ENCODE measurements at regions not wholly inside any gene's neighbourhood (a gene's known extent, or its start where the extent isn't known, plus 50 kb on each side); places are given as distances from the start of the nearest gene placed in this dataset.

GRCh38 chr9:78453450-78453849 is 156.5 kb downstream of the PSAT1 start:
- ChIA-PET CTCF (no interaction called here), POLR2A (no interaction called here)
- WGBS (ENCODE audit: insufficient coverage): 95% methylated on average over 4 of the region's 7 CpGs
- H3K27ac ChIP-seq (ENCODE audit: insufficient read depth in 1 of 2, low read depth in 1 of 2, low read length in 2 of 2, poor library complexity in 1 of 2, severe bottlenecking in 2 of 2): no peak overlapping the region
- H3K36me3 ChIP-seq (ENCODE audit: control insufficient read depth in 4 of 4, insufficient read depth in 4 of 4, low read length in 3 of 4): no peaks in the 10 kb centered on the region
- DNase-seq: no peak
- no peaks in the 10 kb centered on the region for H3K4me1 ChIP-seq (ENCODE audit: control extremely low read depth in 1 of 4, control insufficient read depth in 4 of 4, insufficient read depth in 4 of 4, low read length in 3 of 4)
- H3K9me3 ChIP-seq (ENCODE audit: control extremely low read depth in 1 of 5, control insufficient read depth in 4 of 5, insufficient read depth in 2 of 5, low read depth in 1 of 5, low read length in 4 of 5): no peaks in the 10 kb centered on the region
- H3K4me3 ChIP-seq (ENCODE audit: control insufficient read depth in 1 of 7, extremely low read depth in 1 of 7, insufficient read depth in 4 of 7, low read depth in 2 of 7, low read length in 6 of 7): no peak overlapping the region
- H3K27me3 ChIP-seq (replicated peaks in 2 of 5; ENCODE audit: control insufficient read depth in 4 of 5, insufficient read depth in 5 of 5, low read length in 4 of 5): no peaks in the 10 kb centered on the region

- Histone ChIP-seq H3K36me3 (ENCODE audit: control insufficient read depth in 4 of 4, insufficient read depth in 4 of 4, low read length in 3 of 4) (no peaks in the 10 kb centered on the region), H3K27me3 (replicated peaks in 2 of 5; ENCODE audit: control insufficient read depth in 4 of 5, insufficient read depth in 5 of 5, low read length in 4 of 5) (no peaks in the 10 kb centered on the region), H3K4me3 (ENCODE audit: control insufficient read depth in 1 of 7, extremely low read depth in 1 of 7, insufficient read depth in 4 of 7, low read depth in 2 of 7, low read length in 6 of 7) (no peak overlapping the region), H3K4me1 (ENCODE audit: control extremely low read depth in 1 of 4, control insufficient read depth in 4 of 4, insufficient read depth in 4 of 4, low read length in 3 of 4) (no peaks in the 10 kb centered on the region), H3K27ac (ENCODE audit: insufficient read depth in 1 of 2, low read depth in 1 of 2, low read length in 2 of 2, poor library complexity in 1 of 2, severe bottlenecking in 2 of 2) (no peak overlapping the region), H3K9me3 (ENCODE audit: control extremely low read depth in 1 of 5, control insufficient read depth in 4 of 5, insufficient read depth in 2 of 5, low read depth in 1 of 5, low read length in 4 of 5) (peaks cover 0 to 3% (median 0%) of the 10 kb centered on the region in 5 experiments)
- DNase-seq: no peak
- WGBS (ENCODE audit: insufficient coverage): 100% methylated on average over 2 of the region's 2 CpGs
- POLR2A ChIA-PET: interaction anchor here (0.5 kb wide), 1 partner anchor 1286 kb away, joined by 3 read pairs; no protein-coding TSS in a partner anchor
- CTCF ChIA-PET: interaction anchor here (1.1 kb wide), 1 partner anchor 13 kb away, joined by 3 read pairs; no protein-coding TSS in a partner anchor
Measured at GRCh38 chr9:78462611-78463010, 165.7 kb downstream of the PSAT1 start.

GRCh38 chr9:78463750-78464149 is 166.8 kb downstream of the PSAT1 start:
- CTCF ChIA-PET: interaction anchor here (1.2 kb wide), 1 partner anchor 9 kb away, joined by 3 read pairs; no protein-coding TSS in a partner anchor

GRCh38 chr9:78468231-78468630 is 171.3 kb downstream of the PSAT1 start:
- no peaks in the 10 kb centered on the region for H3K36me3 ChIP-seq (ENCODE audit: control insufficient read depth in 4 of 4, insufficient read depth in 4 of 4, low read length in 3 of 4)
- H3K9me3 ChIP-seq (ENCODE audit: control extremely low read depth in 1 of 5, control insufficient read depth in 4 of 5, insufficient read depth in 2 of 5, low read depth in 1 of 5, low read length in 4 of 5): no peaks in the 10 kb centered on the region
- no peaks in the 10 kb centered on the region for H3K27me3 ChIP-seq (replicated peaks in 2 of 5; ENCODE audit: control insufficient read depth in 4 of 5, insufficient read depth in 5 of 5, low read length in 4 of 5)
- no peak overlapping the region for H3K27ac ChIP-seq (ENCODE audit: insufficient read depth in 1 of 2, low read depth in 1 of 2, low read length in 2 of 2, poor library complexity in 1 of 2, severe bottlenecking in 2 of 2)
- H3K4me3 ChIP-seq (ENCODE audit: control insufficient read depth in 1 of 7, extremely low read depth in 1 of 7, insufficient read depth in 4 of 7, low read depth in 2 of 7, low read length in 6 of 7): no peak overlapping the region
- peak in 2 of 3 donors; percentile 20 to 37 for DNase-seq
- ChIA-PET CTCF (interaction anchor here (1.5 kb wide), 2 partner anchors 9 to 30 kb away, joined by 3 to 4 read pairs; no protein-coding TSS in a partner anchor), POLR2A (no interaction called here)
- 23% methylated on average over 4 of the region's 7 CpGs for WGBS (ENCODE audit: insufficient coverage)
- peaks cover 0 to 18% (median 0%) of the 10 kb centered on the region in 4 experiments for H3K4me1 ChIP-seq (ENCODE audit: control extremely low read depth in 1 of 4, control insufficient read depth in 4 of 4, insufficient read depth in 4 of 4, low read length in 3 of 4)

More at GRCh38 chr9:78463750-78464149, 166.8 kb downstream of the PSAT1 start:
- Histone ChIP-seq H3K9me3 (ENCODE audit: control extremely low read depth in 1 of 5, control insufficient read depth in 4 of 5, insufficient read depth in 2 of 5, low read depth in 1 of 5, low read length in 4 of 5) (peaks cover 0 to 3% (median 0%) of the 10 kb centered on the region in 5 experiments), H3K27ac (ENCODE audit: insufficient read depth in 1 of 2, low read depth in 1 of 2, low read length in 2 of 2, poor library complexity in 1 of 2, severe bottlenecking in 2 of 2) (no peak overlapping the region), H3K27me3 (replicated peaks in 2 of 5; ENCODE audit: control insufficient read depth in 4 of 5, insufficient read depth in 5 of 5, low read length in 4 of 5) (no peaks in the 10 kb centered on the region), H3K4me3 (ENCODE audit: control insufficient read depth in 1 of 7, extremely low read depth in 1 of 7, insufficient read depth in 4 of 7, low read depth in 2 of 7, low read length in 6 of 7) (no peak overlapping the region), H3K4me1 (ENCODE audit: control extremely low read depth in 1 of 4, control insufficient read depth in 4 of 4, insufficient read depth in 4 of 4, low read length in 3 of 4) (peaks cover 0 to 7% (median 0%) of the 10 kb centered on the region in 4 experiments), H3K36me3 (ENCODE audit: control insufficient read depth in 4 of 4, insufficient read depth in 4 of 4, low read length in 3 of 4) (no peaks in the 10 kb centered on the region)
- 100% methylated on average over 2 of the region's 3 CpGs for WGBS (ENCODE audit: insufficient coverage)
- POLR2A ChIA-PET: no interaction called here
- DNase-seq: no peak

- no peaks in the 10 kb centered on the region for H3K27me3 ChIP-seq (replicated peaks in 2 of 5; ENCODE audit: control insufficient read depth in 4 of 5, insufficient read depth in 5 of 5, low read length in 4 of 5)
- H3K27ac ChIP-seq (ENCODE audit: insufficient read depth in 1 of 2, low read depth in 1 of 2, low read length in 2 of 2, poor library complexity in 1 of 2, severe bottlenecking in 2 of 2): no peak overlapping the region
- no peaks in the 10 kb centered on the region for H3K9me3 ChIP-seq (ENCODE audit: control extremely low read depth in 1 of 5, control insufficient read depth in 4 of 5, insufficient read depth in 2 of 5, low read depth in 1 of 5, low read length in 4 of 5)
- ChIA-PET CTCF (interaction anchor here (1.5 kb wide), 2 partner anchors 8 to 31 kb away, joined by 3 to 4 read pairs; no protein-coding TSS in a partner anchor), POLR2A (no interaction called here)
- DNase-seq: no peak
- WGBS (ENCODE audit: insufficient coverage): no CpG with 5 or more reads among the region's 5 CpGs
- no peak overlapping the region for H3K4me3 ChIP-seq (ENCODE audit: control insufficient read depth in 1 of 7, extremely low read depth in 1 of 7, insufficient read depth in 4 of 7, low read depth in 2 of 7, low read length in 6 of 7)
- no peaks in the 10 kb centered on the region for H3K36me3 ChIP-seq (ENCODE audit: control insufficient read depth in 4 of 4, insufficient read depth in 4 of 4, low read length in 3 of 4)
- peaks cover 0 to 18% (median 0%) of the 10 kb centered on the region in 4 experiments for H3K4me1 ChIP-seq (ENCODE audit: control extremely low read depth in 1 of 4, control insufficient read depth in 4 of 4, insufficient read depth in 4 of 4, low read length in 3 of 4)
Measured at GRCh38 chr9:78468974-78469576, 172.2 kb downstream of the PSAT1 start.

GRCh38 chr9:78470216-78470615 is 173.3 kb downstream of the PSAT1 start:
- ChIA-PET POLR2A (no interaction called here), CTCF (interaction anchor here (0.7 to 0.9 kb wide), 2 partner anchors 30 to 32 kb away, joined by 3 read pairs; no protein-coding TSS in a partner anchor)
- Histone ChIP-seq H3K27ac (ENCODE audit: insufficient read depth in 1 of 2, low read depth in 1 of 2, low read length in 2 of 2, poor library complexity in 1 of 2, severe bottlenecking in 2 of 2) (no peak overlapping the region), H3K4me3 (ENCODE audit: control insufficient read depth in 1 of 7, extremely low read depth in 1 of 7, insufficient read depth in 4 of 7, low read depth in 2 of 7, low read length in 6 of 7) (no peak overlapping the region), H3K4me1 (ENCODE audit: control extremely low read depth in 1 of 4, control insufficient read depth in 4 of 4, insufficient read depth in 4 of 4, low read length in 3 of 4) (peaks cover 0 to 18% (median 0%) of the 10 kb centered on the region in 4 experiments), H3K36me3 (ENCODE audit: control insufficient read depth in 4 of 4, insufficient read depth in 4 of 4, low read length in 3 of 4) (no peaks in the 10 kb centered on the region), H3K27me3 (replicated peaks in 2 of 5; ENCODE audit: control insufficient read depth in 4 of 5, insufficient read depth in 5 of 5, low read length in 4 of 5) (no peaks in the 10 kb centered on the region), H3K9me3 (ENCODE audit: control extremely low read depth in 1 of 5, control insufficient read depth in 4 of 5, insufficient read depth in 2 of 5, low read depth in 1 of 5, low read length in 4 of 5) (peaks cover 0 to 1% (median 0%) of the 10 kb centered on the region in 5 experiments)
- no peak for DNase-seq

GRCh38 chr9:78470741-78471140 is 173.8 kb downstream of the PSAT1 start:
- Histone ChIP-seq H3K27me3 (replicated peaks in 2 of 5; ENCODE audit: control insufficient read depth in 4 of 5, insufficient read depth in 5 of 5, low read length in 4 of 5) (no peaks in the 10 kb centered on the region), H3K4me3 (ENCODE audit: control insufficient read depth in 1 of 7, extremely low read depth in 1 of 7, insufficient read depth in 4 of 7, low read depth in 2 of 7, low read length in 6 of 7) (no peak overlapping the region), H3K9me3 (ENCODE audit: control extremely low read depth in 1 of 5, control insufficient read depth in 4 of 5, insufficient read depth in 2 of 5, low read depth in 1 of 5, low read length in 4 of 5) (peaks cover 0 to 1% (median 0%) of the 10 kb centered on the region in 5 experiments), H3K4me1 (ENCODE audit: control extremely low read depth in 1 of 4, control insufficient read depth in 4 of 4, insufficient read depth in 4 of 4, low read length in 3 of 4) (peaks cover 0 to 18% (median 0%) of the 10 kb centered on the region in 4 experiments), H3K27ac (ENCODE audit: insufficient read depth in 1 of 2, low read depth in 1 of 2, low read length in 2 of 2, poor library complexity in 1 of 2, severe bottlenecking in 2 of 2) (no peak overlapping the region), H3K36me3 (ENCODE audit: control insufficient read depth in 4 of 4, insufficient read depth in 4 of 4, low read length in 3 of 4) (no peaks in the 10 kb centered on the region)
- ChIA-PET CTCF (interaction anchor here (0.7 to 0.9 kb wide), 2 partner anchors 31 to 33 kb away, joined by 3 read pairs; no protein-coding TSS in a partner anchor), POLR2A (no interaction called here)
- 86% methylated on average over 2 of the region's 5 CpGs for WGBS (ENCODE audit: insufficient coverage)
- no peak for DNase-seq

Measured in common myeloid progenitor, CD34-positive (primary cell).